GM12878 (cell line): ENCODE measurements at regions not wholly inside any gene's neighbourhood (a gene's known extent, or its start where the extent isn't known, plus 50 kb on each side); places are given as distances from the start of the nearest gene placed in this dataset.

Source experiments
- ATAC-seq: fragments of 200-7000 bp; cut with Tn5 transposase; 3 replicates; pipeline ENCODE4 v1.9.1; 2020; ENCODE audit warnings: mild to moderate bottlenecking, moderate library complexity
- BruUV-seq: library from RNA; stranded (reverse); fragments of 400-500 nt; replicated peaks from 2 replicates; lab custom pipeline; 2021; lab: Mats Ljungman, UMichigan
- CTCF ChIA-PET: fragments of 300-600 bp; sonication (Branson Sonifier 250); formaldehyde crosslinking; extraction: SDS; loops from one replicate; lab custom pipeline; 2021; ENCODE audit warnings: inconsistent platforms; lab: Yijun Ruan, JAX
- POLR2A ChIA-PET: fragments of 350-600 bp; formaldehyde crosslinking; extraction: SDS; loops from one replicate; lab custom pipeline; 2021; ENCODE audit warnings: inconsistent platforms; lab: Charles Lee
- RAD21 ChIA-PET: fragments of 300-600 bp; sonication (Branson Sonifier 250); formaldehyde crosslinking; loops from one replicate; lab custom pipeline; 2023; ENCODE audit warnings: antibody characterized with exemption; ENCODE audit not compliant: unreplicated experiment; lab: Charles Lee
- SMC1A ChIA-PET: fragments of 300-600 bp; sonication (Branson Sonifier 250); formaldehyde crosslinking; loops from one replicate; lab custom pipeline; 2023; ENCODE audit not compliant: unreplicated experiment, uncharacterized antibody; lab: Charles Lee
- DNase-seq: peaks from one replicate; pipeline ENCODE4 v3.0.0-alpha.2; 2011; ENCODE audit warnings: low read depth, low spot score
- FAIRE-seq: peaks from 3 replicates; lab custom pipeline; 2011; peaks lifted over from hg19 to GRCh38; lab: Jason Lieb, UNC
- H2AFZ ChIP-seq: 2 replicates; pipeline ENCODE4 v1.6.0; 2011; ENCODE audit warnings: low read depth, low read length, control low read depth; ENCODE audit not compliant: control insufficient read depth
- H3K27ac ChIP-seq: 2 replicates; pipeline ENCODE4 v1.5.1; 2011; ENCODE audit warnings: control low read depth; ENCODE audit not compliant: control insufficient read depth, insufficient read depth
- H3K27me3 ChIP-seq, 2 experiments: replicated peaks in 1 of 2; 2 replicates each; pipeline versions ENCODE4 v1.6.0 to v1.6.1; 2011; ENCODE audit warnings: low read length in 1 of 2; ENCODE audit not compliant: control insufficient read depth in 2 of 2, insufficient read depth in 2 of 2
- H3K36me3 ChIP-seq, 2 experiments: 2 replicates each; pipeline ENCODE4 v1.5.1; 2011; ENCODE audit warnings: low read length in 1 of 2; ENCODE audit not compliant: control insufficient read depth in 2 of 2, insufficient read depth in 2 of 2
- H3K4me1 ChIP-seq: 2 replicates; pipeline ENCODE4 v1.6.1; 2011; ENCODE audit warnings: mild to moderate bottlenecking, low read length, moderate library complexity, mixed read lengths; ENCODE audit not compliant: control insufficient read depth, insufficient read depth
- H3K4me2 ChIP-seq: 2 replicates; pipeline ENCODE4 v1.6.0; 2011; ENCODE audit warnings: control low read depth; ENCODE audit not compliant: control insufficient read depth, insufficient read depth
- H3K4me3 ChIP-seq: fragments of 200-600 bp; sonication (generic); 2 replicates; pipeline ENCODE4 v1.5.1; 2016
- H3K79me2 ChIP-seq: 2 replicates; pipeline ENCODE4 v1.6.0; 2011; ENCODE audit warnings: low read length; ENCODE audit not compliant: control insufficient read depth, insufficient read depth
- H3K9ac ChIP-seq: 2 replicates; pipeline ENCODE4 v1.8.0; 2011; ENCODE audit warnings: low read length, control low read depth, mixed read lengths; ENCODE audit not compliant: control insufficient read depth, insufficient read depth
- H3K9me3 ChIP-seq: replicated peaks from 3 replicates; pipeline ENCODE4 v1.5.1; 2011; ENCODE audit warnings: mild to moderate bottlenecking, low read length; ENCODE audit not compliant: control insufficient read depth, insufficient read depth
- H4K20me1 ChIP-seq: 2 replicates; pipeline ENCODE4 v1.6.0; 2011; ENCODE audit not compliant: control insufficient read depth, insufficient read depth
- CTCF ChIP-seq, 3 experiments: IDR thresholded peaks in 2 of 3; conservative IDR thresholded peaks in 1 of 3; 2 replicates each; pipeline ENCODE4 v1.5.1; 2011; ENCODE audit warnings: low read depth in 3 of 3, low read length in 3 of 3, mild to moderate bottlenecking in 3 of 3, control low read depth in 2 of 3, moderate library complexity in 2 of 3, inconsistent platforms in 1 of 3, mixed read lengths in 1 of 3; ENCODE audit not compliant: control insufficient read depth in 2 of 3, insufficient read depth in 1 of 3; ENCODE audit errors: extremely low read depth in 1 of 3
- IKZF1 ChIP-seq: fragments of 450-650 bp; conservative IDR thresholded peaks from 2 replicates; pipeline ENCODE4 v1.6.1; 2017; ENCODE audit warnings: antibody characterized with exemption, mild to moderate bottlenecking
- MTA3 ChIP-seq: IDR thresholded peaks from 2 replicates; pipeline ENCODE4 v1.6.1; 2012; ENCODE audit warnings: low read length, inconsistent platforms, borderline replicate concordance
- TARDBP ChIP-seq: IDR thresholded peaks from 2 replicates; pipeline ENCODE4 v1.6.1; 2016; ENCODE audit warnings: borderline replicate concordance
- TCF12 ChIP-seq: IDR thresholded peaks from 2 replicates; pipeline ENCODE4 v1.6.1; 2011; ENCODE audit warnings: low read depth, mild to moderate bottlenecking, low read length
- WGBS: methylation state at CpG from one replicate; pipeline ENCODE4 v1.1.6; 2016; ENCODE audit warnings: low lambda C conversion rate; ENCODE audit not compliant: insufficient replicate concordance, insufficient coverage; ENCODE audit errors: missing lambda C conversion rate; 5-methylcytosine and 5-hydroxymethylcytosine counted together
- in situ Hi-C: fragments of 300-500 bp; cut with MboI; formaldehyde crosslinking; loops from 9 replicates; pipeline ENCODE4 v1.14.3; 2018; ENCODE audit warnings: mixed read lengths
- intact Hi-C: fragments of 100-400 bp; cut with micrococcal nuclease; formaldehyde crosslinking; loops from one replicate; pipeline ENCODE4 v1.14.2; 2022; ENCODE audit not compliant: unreplicated experiment

GRCh38 chr6:166774292-166774691, 147.2 kb upstream of the RPS6KA2 start:
- ChIA-PET CTCF (interaction anchor here (0.6 to 5.4 kb wide), 20 partner anchors 8 to 577 kb away, joined by 3 to 54 read pairs (median 6); partner anchors contain the start of gene UNC93A), SMC1A (interaction anchor here (0.8 to 8.8 kb wide), 12 partner anchors 8 to 516 kb away, joined by 3 to 57 read pairs (median 4); no protein-coding TSS in a partner anchor)
- Histone ChIP-seq H3K4me1 (no peaks in the 10 kb centered on the region), H3K36me3 (no peaks in the 10 kb centered on the region), H3K27me3 (peaks cover 0 to 3% of the 10 kb centered on the region in 2 experiments; a peak in 1 of 4 replicates), H3K4me3 (no peak overlapping the region), H3K9me3 (no peaks in the 10 kb centered on the region), H3K4me2 (no peak overlapping the region), H3K27ac (no peak overlapping the region)
- no peak for DNase-seq
- intact Hi-C loops, result loop anchor here (2.0 kb wide), 1 partner anchor 369 kb away; no protein-coding TSS in a partner anchor
- TF ChIP-seq TCF12, result no peak
- no peak for TF ChIP-seq MTA3
- TF ChIP-seq, all 136 proteins: peak for 0
- 61% methylated on average over 8 of the region's 8 CpGs for WGBS
- no peaks in the 10 kb centered on the region for H3K79me2 ChIP-seq
- ChIA-PET POLR2A (interaction anchor here (1.0 kb wide), 1 partner anchor 216 kb away, joined by 3 read pairs; no protein-coding TSS in a partner anchor), RAD21 (interaction anchor here (1.1 to 2.2 kb wide), 7 partner anchors 11 to 516 kb away, joined by 3 to 35 read pairs (median 7); partner anchors contain the start of genes RNASET2 and UNC93A)
- no peak overlapping the region for H3K9ac ChIP-seq
- ATAC-seq (no peak), FAIRE-seq (no peak)
- no peaks in the 10 kb centered on the region for H4K20me1 ChIP-seq
- no TSS peak for BruUV-seq
- no peak overlapping the region for H2AFZ ChIP-seq
- in situ Hi-C loops, result loop anchor here (5.0 to 10.0 kb wide), 2 partner anchors 361 to 518 kb away; partner anchors contain the start of gene UNC93A

GRCh38 chr6:166772518-166772917, 145.5 kb upstream of the RPS6KA2 start:
- SMC1A ChIA-PET, result interaction anchor here (1.3 to 8.8 kb wide), 2 partner anchors 10 to 216 kb away, joined by 3 to 57 read pairs; no protein-coding TSS in a partner anchor
- POLR2A ChIA-PET, result no interaction called here
- no peaks in the 10 kb centered on the region for H4K20me1 ChIP-seq
- no peak overlapping the region for H3K27ac ChIP-seq
- H3K9me3 ChIP-seq, result no peaks in the 10 kb centered on the region
- ATAC-seq, result 0 out of 3 replicates have a peak, but pooled peaks have one; percentile 29
- intact Hi-C loops (no loop called here), in situ Hi-C loops (loop anchor here (5.0 to 10.0 kb wide), 2 partner anchors 362 to 520 kb away; partner anchors contain the start of gene UNC93A)
- no peak overlapping the region for H3K4me3 ChIP-seq
- H3K4me1 ChIP-seq, result no peaks in the 10 kb centered on the region
- CTCF ChIA-PET, result interaction anchor here (0.6 kb wide), 1 partner anchor 275 kb away, joined by 3 read pairs; no protein-coding TSS in a partner anchor
- BruUV-seq, result no TSS peak
- no peak overlapping the region for H3K9ac ChIP-seq
- H2AFZ ChIP-seq, result no peak overlapping the region
- no peak for DNase-seq
- TF ChIP-seq CTCF (IDR thresholded peaks at IDR 0.05 in 2 of 3, conservative IDR thresholded peaks at IDR 0.05 in 1 of 3; ENCODE audit: control insufficient read depth in 2 of 3, extremely low read depth in 1 of 3, insufficient read depth in 1 of 3, low read depth in 3 of 3, low read length in 3 of 3) (peak in 2 of 3 experiments; percentile 17 to 19; a peak in 1 of 6 replicates), IKZF1 (no peak), TARDBP (no peak)
- TF ChIP-seq, all 136 proteins: peak for 1
- no peaks in the 10 kb centered on the region for H3K79me2 ChIP-seq
- no peak for FAIRE-seq
- H3K4me2 ChIP-seq, result no peak overlapping the region
- RAD21 ChIA-PET, result no interaction called here
- H3K27me3 ChIP-seq, result peaks cover 0 to 3% of the 10 kb centered on the region in 2 experiments; a peak in 1 of 4 replicates
- no peaks in the 10 kb centered on the region for H3K36me3 ChIP-seq
- WGBS, result 57% methylated on average over 8 of the region's 8 CpGs
